HEK293T (cell line): ENCODE measurements at regions not wholly inside any gene's neighbourhood (a gene's known extent, or its start where the extent isn't known, plus 50 kb on each side); places are given as distances from the start of the nearest gene placed in this dataset.

Experiments
- FOXM1 ChIP-seq: fragments of 450-650 bp; IDR thresholded peaks from 2 replicates; pipeline ENCODE4 v1.6.1; 2017; ENCODE audit warnings: mild to moderate bottlenecking, borderline replicate concordance
- NFRKB ChIP-seq: fragments of 450-650 bp; IDR thresholded peaks from 2 replicates; pipeline ENCODE4 v1.6.1; 2016; ENCODE audit warnings: mild to moderate bottlenecking, moderate library complexity
- SP1 ChIP-seq: fragments of 450-650 bp; IDR thresholded peaks from 2 replicates; pipeline ENCODE4 v1.6.1; 2017
- TARDBP ChIP-seq: fragments of 450-650 bp; IDR thresholded peaks from 2 replicates; pipeline ENCODE4 v1.6.1; 2016
- ZNF384 ChIP-seq: fragments of 450-650 bp; IDR thresholded peaks from 2 replicates; pipeline ENCODE4 v1.6.1; 2016

DNA sequence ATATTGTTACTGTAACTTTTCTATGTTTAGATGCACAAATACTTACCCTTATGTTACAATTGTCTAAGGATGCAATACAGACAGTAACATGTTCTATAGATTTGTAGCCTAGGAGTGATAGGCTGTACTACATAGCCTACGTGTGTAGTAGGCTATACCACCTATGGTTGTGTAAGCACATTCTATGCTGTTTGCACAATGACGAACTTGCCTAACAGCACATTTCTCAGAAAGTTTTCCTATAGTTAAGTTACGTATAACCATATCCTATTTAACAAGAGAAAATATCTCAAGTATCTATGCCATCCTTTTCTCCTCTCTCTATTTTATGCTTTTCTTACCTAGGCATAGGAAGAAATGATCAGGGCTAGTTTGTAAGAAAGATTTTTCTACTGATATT, 710.8 kb upstream of the HTR2C start:
- TF ChIP-seq NFRKB (no peak), SP1 (no peak), ZNF384 (no peak), FOXM1 (no peak), TARDBP (no peak)
